HG03558 (cell line): ENCODE measurements at regions not wholly inside any gene's neighbourhood (a gene's known extent, or its start where the extent isn't known, plus 50 kb on each side); places are given as distances from the start of the nearest gene placed in this dataset.

Experiments
- ATAC-seq: cut with Tn5 transposase; IDR thresholded peaks from one replicate; pipeline ENCODE4 v1.9.1; 2021; ENCODE audit warnings: moderate number of reproducible peaks; ENCODE audit not compliant: unreplicated experiment; ENCODE audit errors: extremely low read depth

GRCh38 chr6:145384503-145384902 is 350.8 kb downstream of the EPM2A start:
- ATAC-seq: no peak

- ATAC-seq: no peak
These were observed 338.8 kb downstream of the EPM2A start for GRCh38 chr6:145396499-145396898.

GRCh38 chr6:145400508-145400907 is 334.8 kb downstream of the EPM2A start:
- ATAC-seq: no peak

DNA sequence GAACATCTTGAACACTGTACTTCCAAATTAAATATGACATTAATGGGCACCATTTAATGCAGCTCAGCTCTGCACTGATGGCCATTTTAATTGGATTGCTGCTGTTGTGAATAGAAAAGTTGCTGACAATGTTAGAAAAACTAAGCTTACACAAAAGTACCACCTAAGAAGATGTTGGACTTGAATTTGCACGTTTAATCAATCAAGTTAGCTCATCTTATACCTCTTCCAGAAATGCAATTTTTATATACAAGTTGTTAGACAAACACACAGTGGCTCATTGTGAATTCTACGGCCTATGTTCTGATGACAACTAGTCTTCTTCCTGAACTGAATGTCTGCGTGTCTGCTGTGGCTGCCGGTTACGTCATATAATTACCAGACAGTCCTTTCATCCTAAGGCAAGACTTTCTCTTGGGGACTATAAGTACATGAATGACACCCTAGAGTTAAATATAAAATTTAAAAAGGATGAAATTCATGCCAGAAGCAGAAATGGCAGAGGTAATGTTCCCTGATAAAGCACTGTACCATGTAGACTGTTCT is 330.2 kb downstream of the EPM2A start:
- ATAC-seq: no peak

DNA sequence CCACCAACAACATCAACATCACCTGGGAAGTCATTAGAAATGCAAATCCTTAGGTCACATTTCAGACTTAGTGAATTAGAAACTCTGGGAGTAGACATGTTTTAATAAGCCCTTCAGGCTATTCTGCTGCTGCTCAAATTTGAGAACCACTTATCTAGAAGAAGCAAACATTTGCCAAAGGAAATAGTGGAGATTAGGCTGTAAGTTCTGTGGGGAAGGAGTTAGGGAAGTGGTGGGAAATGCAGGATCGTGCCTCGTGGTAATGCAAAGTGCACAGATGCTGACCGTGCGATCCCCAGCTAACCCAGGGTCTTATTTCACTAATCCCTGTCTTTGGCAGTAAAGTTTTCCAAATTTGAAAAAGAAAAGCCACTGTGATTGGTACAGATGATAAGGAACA is 328.5 kb downstream of the EPM2A start:
- ATAC-seq: no peak

GRCh38 chr6:145415616-145416015 is 319.7 kb downstream of the EPM2A start:
- ATAC-seq: no peak

DNA sequence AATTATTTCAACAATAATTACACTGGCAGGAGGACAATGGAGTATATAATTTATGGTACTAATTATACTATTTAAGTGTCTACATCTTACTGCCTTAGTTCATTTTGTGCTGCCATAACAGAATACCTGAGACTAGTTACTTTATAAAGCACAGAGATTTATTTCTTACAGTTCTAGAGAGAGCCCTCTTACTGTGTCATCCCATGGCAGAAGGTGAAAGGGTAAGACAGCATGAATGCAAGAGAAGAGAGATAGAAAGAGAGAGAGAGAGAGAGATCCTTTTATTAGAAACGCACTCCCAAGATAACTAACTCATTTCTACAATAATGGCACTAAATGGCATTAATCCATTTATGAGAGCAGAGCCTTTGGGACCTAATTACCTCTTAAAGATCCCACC is 314.7 kb downstream of the EPM2A start:
- no peak for ATAC-seq

DNA sequence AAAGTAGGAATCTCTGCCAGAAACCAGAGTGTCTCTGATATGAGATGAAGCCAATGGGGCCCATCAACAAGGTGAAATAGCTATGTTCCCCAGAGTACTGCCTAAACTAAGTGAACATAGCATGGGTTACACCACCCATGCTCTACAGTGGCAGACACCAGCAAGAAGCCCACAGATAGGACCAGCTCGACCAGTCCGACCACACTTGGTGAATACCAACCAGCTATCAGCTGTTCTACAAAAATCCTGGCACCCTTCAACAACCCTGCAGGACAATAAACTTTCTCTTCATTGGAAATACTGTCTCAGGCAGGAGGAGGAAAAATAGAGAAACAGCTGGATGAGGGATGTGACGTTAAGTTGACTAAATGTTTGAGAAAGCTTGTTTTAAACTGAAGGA is 311.4 kb downstream of the EPM2A start:
- ATAC-seq: no peak

DNA sequence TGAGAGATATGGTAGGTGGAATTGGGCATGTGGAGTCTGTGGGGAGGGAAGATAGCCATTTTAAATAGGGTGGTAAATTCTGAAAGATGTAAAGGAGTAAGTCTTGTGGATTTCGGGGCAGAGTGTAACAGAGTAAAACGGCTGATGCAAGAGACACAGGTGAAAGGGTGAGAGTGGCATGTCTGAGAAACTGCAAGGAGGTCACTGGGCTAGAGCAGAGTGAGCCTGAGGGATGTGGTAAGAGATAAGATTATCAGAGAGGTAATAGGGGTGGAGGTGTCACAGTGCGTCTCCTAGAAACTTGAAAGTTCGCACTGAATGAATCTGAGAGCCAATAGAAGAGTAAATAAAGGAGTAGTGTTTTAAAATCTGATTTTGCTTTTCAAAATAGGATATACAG is 308.1 kb downstream of the EPM2A start:
- no peak for ATAC-seq

DNA sequence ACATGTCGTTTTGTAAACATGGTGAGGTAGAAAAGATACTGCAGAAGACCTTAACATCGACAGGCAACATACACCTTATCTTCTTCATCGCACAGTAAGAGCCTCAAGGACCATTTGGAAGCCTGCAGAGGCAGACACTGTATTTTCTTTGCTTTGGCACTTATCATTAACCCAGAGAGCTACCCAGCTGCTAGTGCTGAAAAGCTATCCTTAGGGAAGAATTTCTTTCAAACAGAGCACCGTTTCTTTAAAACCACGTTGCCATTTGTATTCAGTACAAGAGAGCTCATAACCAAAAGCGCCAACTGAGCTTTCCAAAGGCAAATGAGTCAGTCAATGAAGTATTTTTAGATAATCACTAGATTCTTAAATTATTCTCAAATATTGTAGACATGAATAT is 306.6 kb downstream of the EPM2A start:
- ATAC-seq: no peak

GRCh38 chr6:145442110-145442509 is 293.2 kb downstream of the EPM2A start:
- no peak for ATAC-seq

DNA sequence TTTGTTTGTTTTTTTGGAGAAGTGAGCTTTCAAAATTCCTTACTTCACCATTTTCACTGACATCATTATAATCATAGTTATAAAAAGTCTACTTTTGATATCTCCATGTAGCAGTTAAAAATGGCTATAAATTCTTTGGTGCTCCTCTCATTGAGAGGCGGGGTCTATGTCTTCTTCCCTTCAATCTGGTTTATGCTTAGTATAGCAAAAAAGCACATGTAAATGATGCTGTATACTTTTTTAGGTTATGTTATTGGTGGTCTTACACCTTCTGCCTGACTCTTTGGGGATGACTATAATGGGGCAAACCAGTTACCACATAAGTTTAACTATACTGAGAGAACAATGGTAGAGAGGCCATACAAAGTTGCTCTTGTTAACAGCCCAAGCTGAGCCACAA is 289.6 kb downstream of the EPM2A start:
- ATAC-seq: no peak

GRCh38 chr6:145451029-145451428 is 284.3 kb downstream of the EPM2A start:
- no peak for ATAC-seq

DNA sequence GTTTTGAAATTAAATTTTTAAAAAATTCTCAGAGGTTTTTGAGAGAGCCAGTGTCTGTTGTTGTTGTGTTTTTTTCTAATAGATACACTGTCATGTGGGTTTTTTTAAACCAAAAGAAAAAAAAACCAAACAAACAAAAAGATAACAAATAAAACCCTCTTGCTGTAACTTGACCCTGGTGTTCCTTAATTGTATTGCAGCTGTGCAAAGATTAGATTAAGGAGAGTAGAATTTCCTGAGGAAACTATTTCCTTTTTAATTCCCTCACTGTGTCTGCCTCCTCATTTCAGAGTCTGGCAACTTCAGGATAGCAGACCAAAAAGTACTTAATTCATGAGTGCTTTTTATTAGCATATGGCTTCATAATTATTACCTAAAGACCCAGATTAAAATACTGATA is 281.9 kb downstream of the EPM2A start:
- ATAC-seq: no peak

GRCh38 chr6:145454006-145454405 is 281.3 kb downstream of the EPM2A start:
- no peak for ATAC-seq

DNA sequence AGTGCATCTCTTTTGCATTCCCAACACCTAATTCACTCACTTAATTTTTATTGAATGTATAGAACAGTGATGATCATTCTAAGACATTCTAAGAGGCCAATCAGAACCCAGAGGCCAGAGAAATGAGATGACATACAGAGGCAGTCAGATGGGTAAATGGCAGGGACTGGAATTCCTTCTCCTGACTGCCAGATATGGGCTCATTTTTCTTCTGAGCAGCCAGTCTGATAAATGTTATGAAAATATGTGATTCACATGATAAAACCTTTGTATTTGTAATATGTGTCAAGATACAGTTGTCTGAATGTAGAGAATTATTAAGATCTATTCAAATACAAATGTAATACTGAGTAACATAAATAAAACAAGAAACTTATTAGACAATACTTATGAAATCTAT is 277.8 kb downstream of the EPM2A start:
- no peak for ATAC-seq

DNA sequence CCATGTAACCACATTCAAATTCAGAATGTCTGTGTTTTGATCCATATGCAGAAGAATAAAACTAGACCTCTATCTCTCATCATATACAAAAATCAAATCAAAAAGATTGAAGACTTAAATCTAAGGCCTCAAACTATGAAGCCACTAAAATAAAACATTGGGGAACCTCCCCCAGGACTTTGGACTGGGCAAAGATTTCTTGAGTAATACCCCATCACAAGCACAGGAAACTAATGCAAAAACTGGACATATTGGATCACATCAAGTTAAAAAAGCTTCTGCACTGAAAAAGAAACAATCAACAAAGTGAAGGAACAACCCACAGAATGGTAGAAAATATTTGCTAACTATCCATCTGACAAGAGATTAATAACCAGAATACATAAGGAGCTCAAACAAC is 266.8 kb downstream of the EPM2A start:
- no peak for ATAC-seq

DNA sequence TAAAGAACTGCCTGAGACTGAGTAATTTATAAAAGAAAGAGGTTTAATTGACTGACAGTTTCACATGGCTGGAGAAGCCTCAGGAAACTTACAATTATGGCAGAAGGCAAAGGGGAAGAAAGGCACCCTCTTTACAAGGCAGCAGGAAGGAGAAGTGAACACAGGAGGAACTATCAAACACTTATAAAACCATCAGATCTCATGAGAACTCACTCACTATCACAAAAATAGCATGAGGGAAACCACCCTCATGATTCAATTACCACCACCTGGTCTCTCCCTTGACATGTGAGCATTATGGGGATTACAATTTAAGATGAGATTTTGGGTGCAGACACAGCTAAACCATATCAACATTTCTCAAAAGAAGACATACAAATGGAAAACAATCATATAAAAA is 266.3 kb downstream of the EPM2A start:
- ATAC-seq: no peak

DNA sequence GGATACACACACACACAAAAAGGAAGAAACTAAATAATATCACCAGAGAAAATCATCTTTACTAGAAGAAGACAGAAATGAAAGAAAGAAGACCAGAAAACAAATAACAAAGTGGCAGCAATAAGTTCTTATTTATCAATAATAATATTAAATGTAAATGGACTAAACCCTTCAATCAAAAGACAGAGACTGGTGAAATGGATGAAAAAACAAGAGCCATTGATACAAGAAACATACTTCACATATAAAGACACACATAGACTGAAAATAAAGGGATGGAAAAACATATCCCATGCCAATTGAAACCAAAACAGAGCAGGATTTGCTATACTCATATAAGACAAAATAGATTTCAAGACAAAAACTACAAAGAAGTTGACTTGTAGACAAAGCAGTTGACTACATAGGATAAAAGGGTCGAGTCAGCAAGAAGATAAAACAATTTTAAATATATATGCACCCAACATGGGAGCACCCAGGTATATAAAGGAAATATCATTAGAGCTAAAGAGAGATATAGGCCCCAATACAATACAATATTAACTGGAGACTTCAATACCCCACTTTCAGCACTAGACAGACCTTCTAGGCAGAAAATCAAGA is 259.4 kb downstream of the EPM2A start:
- no peak for ATAC-seq

DNA sequence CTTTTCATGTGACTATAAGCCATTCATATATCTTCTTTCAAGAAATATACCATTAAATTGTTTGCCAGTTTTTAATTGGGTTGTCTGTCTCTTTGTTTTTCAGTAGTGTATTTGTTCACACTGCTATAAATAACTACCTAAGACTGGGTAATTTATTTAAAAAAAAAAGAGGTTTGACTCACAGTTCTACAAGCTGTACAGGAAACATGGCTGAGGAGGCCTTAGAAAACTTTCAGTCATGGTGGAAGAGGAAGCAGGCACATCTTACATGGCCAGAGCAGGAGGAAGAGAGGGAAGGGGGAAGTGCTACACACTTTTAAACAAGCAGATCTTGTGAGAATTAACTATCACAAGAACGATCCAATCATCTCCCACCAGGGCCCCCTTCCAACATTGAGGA is 255.3 kb downstream of the EPM2A start:
- ATAC-seq: no peak

GRCh38 chr6:145483191-145483996 is 251.9 kb downstream of the EPM2A start:
- ATAC-seq: no peak

- ATAC-seq: no peak
These were observed 250.0 kb downstream of the EPM2A start for GRCh38 chr6:145485288-145485687.
